GM18498 (cell line): ENCODE measurements at regions not wholly inside any gene's neighbourhood (a gene's known extent, or its start where the extent isn't known, plus 50 kb on each side); places are given as distances from the start of the nearest gene placed in this dataset.

Experiments
- ATAC-seq: cut with Tn5 transposase; IDR thresholded peaks from one replicate; pipeline ENCODE4 v1.9.1; 2021; ENCODE audit warnings: mild to moderate bottlenecking, moderate library complexity; ENCODE audit not compliant: unreplicated experiment

DNA sequence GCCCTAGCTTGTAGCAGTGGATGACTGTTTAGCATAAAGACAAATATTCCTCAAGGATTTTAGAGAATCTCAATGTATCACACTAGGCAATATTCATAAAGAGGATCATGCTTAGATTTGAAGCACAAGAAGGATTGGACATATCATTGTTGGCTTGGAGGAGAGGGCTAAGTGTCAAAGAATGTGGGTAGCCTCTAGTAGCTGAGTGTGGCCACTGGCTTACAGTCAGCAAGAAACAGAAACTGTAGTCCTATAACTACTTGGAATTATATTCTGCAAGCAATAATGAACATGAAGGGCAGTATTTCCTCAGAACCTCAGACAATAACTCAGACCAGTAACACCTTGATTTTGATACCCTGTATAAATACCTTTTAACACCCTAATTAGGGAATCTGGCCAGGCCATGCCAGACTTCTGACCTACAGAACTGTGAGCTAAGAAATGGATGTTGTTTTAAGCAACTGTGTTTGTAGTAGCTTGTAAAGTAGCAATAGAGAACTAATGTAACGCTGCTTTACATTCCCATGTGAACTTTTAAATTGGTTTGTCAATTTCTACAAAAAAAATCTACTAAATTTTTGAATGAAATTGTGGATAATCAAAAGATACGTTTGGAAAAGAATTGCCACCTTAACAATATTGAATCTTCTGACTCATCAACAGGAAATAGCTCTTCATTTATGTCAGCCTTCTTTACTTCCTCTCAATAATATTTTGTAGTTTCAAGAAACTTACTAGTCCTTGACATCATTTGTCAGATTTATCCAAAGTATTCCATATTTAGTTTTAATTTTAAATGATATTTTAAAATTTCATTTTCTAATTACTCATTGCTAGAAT lies 65.2 kb upstream of the RSPO3 start:
- ATAC-seq, result no peak

DNA sequence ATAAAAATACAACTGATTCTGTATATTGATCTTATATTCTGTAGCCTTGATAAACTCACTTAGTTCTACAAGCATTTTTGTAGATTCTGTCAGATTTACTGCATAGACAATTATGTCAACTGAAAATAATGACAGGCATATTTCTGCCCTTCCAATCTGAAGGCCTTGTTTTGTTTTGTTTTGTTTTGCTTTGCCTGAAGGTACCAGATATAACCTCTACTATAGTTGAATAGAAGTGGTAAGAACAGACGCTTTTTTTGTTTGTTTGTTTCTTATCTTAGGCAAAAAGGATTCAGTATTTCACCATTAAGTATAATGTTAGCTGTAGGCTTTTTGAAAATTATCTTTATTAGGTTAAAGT lies 64.6 kb upstream of the RSPO3 start:
- no peak for ATAC-seq

DNA sequence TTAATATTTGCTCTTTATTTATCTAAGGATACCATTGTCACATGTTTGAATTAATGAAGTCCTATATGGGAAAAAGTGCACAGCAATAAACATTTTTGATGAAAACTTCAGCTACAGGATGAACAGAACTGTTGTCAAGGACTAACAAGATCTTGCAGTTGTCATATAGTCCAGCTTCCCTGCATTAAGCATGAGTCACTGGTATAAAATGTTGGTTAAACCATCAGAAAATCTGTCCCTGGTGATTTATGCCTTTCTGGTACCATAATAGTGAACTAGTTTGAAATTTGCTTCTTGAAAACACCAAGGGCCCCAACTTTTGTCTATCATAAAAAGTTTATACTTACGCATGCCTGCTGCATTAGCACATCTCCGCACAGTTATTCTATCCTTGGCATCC lies 60.4 kb upstream of the RSPO3 start:
- no peak for ATAC-seq

DNA sequence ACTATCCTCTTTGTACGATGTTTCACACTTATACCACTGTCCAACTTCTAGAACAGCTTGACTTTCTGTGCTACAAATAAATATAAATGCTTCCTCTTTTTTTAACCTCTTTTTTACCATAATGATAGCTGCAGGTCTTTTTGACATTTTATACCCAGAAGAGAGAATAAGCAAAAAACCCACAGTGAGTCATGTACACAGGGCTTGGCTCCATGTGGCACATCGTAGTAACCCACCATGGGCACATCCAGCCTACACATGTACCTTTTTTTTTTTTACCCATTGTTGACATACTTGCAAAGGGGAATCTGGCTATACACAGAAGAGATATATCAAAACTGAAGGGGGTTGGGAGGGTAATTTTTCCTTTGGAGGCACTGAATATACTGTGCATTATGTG lies 59.5 kb upstream of the RSPO3 start:
- no peak for ATAC-seq
